ENCODE measurements at regions not wholly inside any gene's neighbourhood (a gene's known extent, or its start where the extent isn't known, plus 50 kb on each side); places are given as distances from the start of the nearest gene placed in this dataset.

GRCh38 chr10:64365663-64366062 lies 844.5 kb downstream of the REEP3 start:
- H3K4me3 ChIP-seq (ENCODE audit: low read length in 2 of 2): no peak overlapping the region
- WGBS, 2 donors (ENCODE audit: extremely low coverage in 2 of 2, insufficient read length in 2 of 2, insufficient replicate concordance in 1 of 2): no CpG with 5 or more reads among the region's 3 CpGs

GRCh38 chr10:64368298-64368697 lies 847.1 kb downstream of the REEP3 start:
- Histone ChIP-seq H2BK12ac (ENCODE audit: low read length) (no peak overlapping the region), H3K4ac (ENCODE audit: low read length) (no peak overlapping the region), H2BK120ac (ENCODE audit: low read depth, low read length) (no peak overlapping the region), H3K36me3 (replicated peaks in 1 of 2; ENCODE audit: control insufficient read depth in 2 of 2, insufficient read depth in 2 of 2, low read length in 2 of 2) (no peaks in the 10 kb centered on the region), H2AFZ (ENCODE audit: low read length) (no peak overlapping the region), H2BK15ac (ENCODE audit: low read length) (no peak overlapping the region), H3K79me1 (ENCODE audit: low read depth, low read length) (no peaks in the 10 kb centered on the region), H3K4me1 (ENCODE audit: control insufficient read depth in 2 of 2, insufficient read depth in 1 of 2, low read depth in 1 of 2, low read length in 2 of 2) (peaks cover 2 to 7% of the 10 kb centered on the region in 2 donors), H3K27ac (replicated peaks; ENCODE audit: low read length) (no peak overlapping the region), H4K91ac (ENCODE audit: low read depth, low read length, poor library complexity) (no peak overlapping the region), H3K4me3 (ENCODE audit: low read length in 2 of 2) (no peak overlapping the region), H2BK5ac (ENCODE audit: low read length) (no peak overlapping the region), H3K18ac (ENCODE audit: low read length) (no peak overlapping the region), H3K23ac (ENCODE audit: low read depth, low read length, poor library complexity) (no peak overlapping the region), H3K14ac (ENCODE audit: low read length) (no peak overlapping the region), H3K9ac (ENCODE audit: low read depth, low read length, poor library complexity) (no peak overlapping the region), H4K8ac (ENCODE audit: low read depth, low read length) (no peak overlapping the region), H3K4me2 (ENCODE audit: insufficient read depth, low read length, poor library complexity, severe bottlenecking) (no peak overlapping the region), H3K9me3 (replicated peaks in 1 of 2; ENCODE audit: control insufficient read depth in 2 of 2, insufficient read depth in 1 of 2, low read depth in 1 of 2, low read length in 2 of 2) (no peaks in the 10 kb centered on the region), H3K27me3 (ENCODE audit: control insufficient read depth in 3 of 3, insufficient read depth in 3 of 3, low read depth in 1 of 3, low read length in 3 of 3) (no peaks in the 10 kb centered on the region), H2AK5ac (ENCODE audit: low read depth, low read length) (no peak overlapping the region)
- WGBS, 2 donors (ENCODE audit: extremely low coverage in 2 of 2, insufficient read length in 2 of 2, insufficient replicate concordance in 1 of 2): no CpG with 5 or more reads among the region's 3 CpGs
- no peak for DNase-seq (ENCODE audit: low spot score)

More at GRCh38 chr10:64365663-64366062, 844.5 kb downstream of the REEP3 start:
- Histone ChIP-seq H2AFZ (ENCODE audit: low read length) (peak overlapping the region; percentile 62), H3K4me2 (ENCODE audit: insufficient read depth, low read length, poor library complexity, severe bottlenecking) (no peak overlapping the region), H2BK15ac (ENCODE audit: low read length) (no peak overlapping the region), H2BK120ac (ENCODE audit: low read depth, low read length) (no peak overlapping the region), H3K36me3 (replicated peaks in 1 of 2; ENCODE audit: control insufficient read depth in 2 of 2, insufficient read depth in 2 of 2, low read length in 2 of 2) (no peaks in the 10 kb centered on the region), H3K27me3 (ENCODE audit: control insufficient read depth in 3 of 3, insufficient read depth in 3 of 3, low read depth in 1 of 3, low read length in 3 of 3) (no peaks in the 10 kb centered on the region), H3K9ac (ENCODE audit: low read depth, low read length, poor library complexity) (no peak overlapping the region), H3K18ac (ENCODE audit: low read length) (no peak overlapping the region), H3K4me1 (ENCODE audit: control insufficient read depth in 2 of 2, insufficient read depth in 1 of 2, low read depth in 1 of 2, low read length in 2 of 2) (peaks cover 4 to 7% of the 10 kb centered on the region in 2 donors), H4K8ac (ENCODE audit: low read depth, low read length) (no peak overlapping the region), H3K27ac (replicated peaks; ENCODE audit: low read length) (peak overlapping the region; percentile 86), H2AK5ac (ENCODE audit: low read depth, low read length) (no peak overlapping the region), H3K4ac (ENCODE audit: low read length) (no peak overlapping the region), H3K9me3 (replicated peaks in 1 of 2; ENCODE audit: control insufficient read depth in 2 of 2, insufficient read depth in 1 of 2, low read depth in 1 of 2, low read length in 2 of 2) (no peaks in the 10 kb centered on the region), H4K91ac (ENCODE audit: low read depth, low read length, poor library complexity) (no peak overlapping the region), H3K23ac (ENCODE audit: low read depth, low read length, poor library complexity) (no peak overlapping the region), H2BK5ac (ENCODE audit: low read length) (no peak overlapping the region), H3K14ac (ENCODE audit: low read length) (no peak overlapping the region), H3K79me1 (ENCODE audit: low read depth, low read length) (no peaks in the 10 kb centered on the region), H2BK12ac (ENCODE audit: low read length) (no peak overlapping the region)
- DNase-seq (ENCODE audit: low spot score): peak; percentile 51

DNA sequence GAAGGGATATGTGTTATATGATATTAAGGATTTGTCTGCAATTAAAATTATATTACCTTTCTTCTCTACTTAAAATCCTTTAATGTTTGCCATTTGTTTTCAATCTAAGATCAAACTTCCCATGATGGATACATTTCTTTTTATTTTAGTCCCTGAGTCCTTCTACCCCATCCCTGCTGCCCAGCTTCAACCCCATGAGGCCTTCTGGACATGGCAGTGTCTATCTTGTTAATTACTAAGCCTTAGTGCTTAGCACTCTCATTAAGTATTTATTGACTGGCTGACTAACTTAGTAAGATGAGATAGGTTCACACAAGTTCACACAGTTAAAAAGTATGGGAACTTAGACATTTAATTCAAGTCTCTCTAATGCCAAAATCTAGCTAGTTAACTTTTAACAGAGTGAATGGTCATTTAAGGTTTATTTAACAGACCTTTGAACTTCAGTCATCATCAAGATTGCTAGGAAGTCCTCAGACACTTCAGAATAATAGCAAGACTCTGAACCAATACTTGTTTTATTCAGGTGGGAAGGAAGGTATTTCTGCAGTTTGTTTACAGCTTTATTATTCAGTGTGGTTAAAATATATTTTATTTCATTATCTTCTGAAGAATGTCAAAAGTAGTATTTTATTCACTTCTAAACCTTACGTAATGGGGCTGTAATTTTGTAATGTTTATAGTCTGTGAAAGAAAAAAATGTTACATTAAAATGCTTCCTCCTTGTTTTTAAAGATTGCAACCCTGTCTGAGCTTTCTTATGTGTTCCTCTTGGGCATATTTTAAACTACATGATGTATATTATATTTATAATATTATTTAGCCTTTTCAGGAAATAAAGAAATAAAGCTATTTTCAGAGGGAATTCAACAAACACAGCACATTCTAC lies 848.9 kb downstream of the REEP3 start:
- H3K27ac ChIP-seq (replicated peaks; ENCODE audit: low read length): no peak overlapping the region
- H3K9me3 ChIP-seq (replicated peaks in 1 of 2; ENCODE audit: control insufficient read depth in 2 of 2, insufficient read depth in 1 of 2, low read depth in 1 of 2, low read length in 2 of 2): no peaks in the 10 kb centered on the region
- H2BK120ac ChIP-seq (ENCODE audit: low read depth, low read length): no peak overlapping the region
- no CpG with 5 or more reads among the region's 1 CpG for WGBS, 2 donors (ENCODE audit: extremely low coverage in 2 of 2, insufficient read length in 2 of 2, insufficient replicate concordance in 1 of 2)
- no peaks in the 10 kb centered on the region for H3K27me3 ChIP-seq (ENCODE audit: control insufficient read depth in 3 of 3, insufficient read depth in 3 of 3, low read depth in 1 of 3, low read length in 3 of 3)
- H4K8ac ChIP-seq (ENCODE audit: low read depth, low read length): no peak overlapping the region
- no peak overlapping the region for H3K23ac ChIP-seq (ENCODE audit: low read depth, low read length, poor library complexity)
- H2BK5ac ChIP-seq (ENCODE audit: low read length): no peak overlapping the region
- no peak for DNase-seq (ENCODE audit: low spot score)
- no peak overlapping the region for H3K4me3 ChIP-seq (ENCODE audit: low read length in 2 of 2)
- H2AFZ ChIP-seq (ENCODE audit: low read length): no peak overlapping the region
- H2BK15ac ChIP-seq (ENCODE audit: low read length): no peak overlapping the region
- no peak overlapping the region for H4K91ac ChIP-seq (ENCODE audit: low read depth, low read length, poor library complexity)
- no peaks in the 10 kb centered on the region for H3K79me1 ChIP-seq (ENCODE audit: low read depth, low read length)
- H3K9ac ChIP-seq (ENCODE audit: low read depth, low read length, poor library complexity): no peak overlapping the region
- H3K4ac ChIP-seq (ENCODE audit: low read length): no peak overlapping the region
- no peak overlapping the region for H2AK5ac ChIP-seq (ENCODE audit: low read depth, low read length)
- H3K36me3 ChIP-seq (replicated peaks in 1 of 2; ENCODE audit: control insufficient read depth in 2 of 2, insufficient read depth in 2 of 2, low read length in 2 of 2): no peaks in the 10 kb centered on the region
- H3K14ac ChIP-seq (ENCODE audit: low read length): no peak overlapping the region
- H3K4me1 ChIP-seq (ENCODE audit: control insufficient read depth in 2 of 2, insufficient read depth in 1 of 2, low read depth in 1 of 2, low read length in 2 of 2): peaks cover 0 to 7% of the 10 kb centered on the region in 2 donors
- no peak overlapping the region for H2BK12ac ChIP-seq (ENCODE audit: low read length)
- H3K18ac ChIP-seq (ENCODE audit: low read length): no peak overlapping the region
- H3K4me2 ChIP-seq (ENCODE audit: insufficient read depth, low read length, poor library complexity, severe bottlenecking): no peak overlapping the region

DNA sequence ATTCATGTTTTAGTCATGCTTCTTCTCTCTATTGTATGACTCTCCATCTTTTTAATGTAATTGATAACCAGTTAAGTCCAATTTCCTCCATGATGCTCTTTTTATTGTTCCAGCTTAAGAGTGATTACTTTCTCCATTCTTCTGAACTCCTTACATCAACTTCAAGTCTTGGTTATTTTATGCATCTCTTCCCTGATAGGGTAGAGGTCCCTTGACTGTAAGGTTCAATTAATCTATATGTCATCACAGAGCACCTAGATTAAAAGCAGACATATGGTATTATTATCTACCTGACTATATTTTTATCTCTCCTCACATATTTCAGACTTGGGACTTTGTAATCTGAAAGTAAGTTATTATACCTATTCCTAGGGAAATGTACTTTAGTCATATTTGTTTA lies 853.1 kb downstream of the REEP3 start:
- Histone ChIP-seq H4K8ac (ENCODE audit: low read depth, low read length) (no peak overlapping the region), H3K9ac (ENCODE audit: low read depth, low read length, poor library complexity) (no peak overlapping the region), H2AFZ (ENCODE audit: low read length) (no peak overlapping the region), H3K9me3 (replicated peaks in 1 of 2; ENCODE audit: control insufficient read depth in 2 of 2, insufficient read depth in 1 of 2, low read depth in 1 of 2, low read length in 2 of 2) (no peaks in the 10 kb centered on the region), H3K79me1 (ENCODE audit: low read depth, low read length) (no peaks in the 10 kb centered on the region), H3K4me2 (ENCODE audit: insufficient read depth, low read length, poor library complexity, severe bottlenecking) (no peak overlapping the region), H3K27me3 (ENCODE audit: control insufficient read depth in 3 of 3, insufficient read depth in 3 of 3, low read depth in 1 of 3, low read length in 3 of 3) (no peaks in the 10 kb centered on the region), H3K18ac (ENCODE audit: low read length) (no peak overlapping the region), H3K36me3 (replicated peaks in 1 of 2; ENCODE audit: control insufficient read depth in 2 of 2, insufficient read depth in 2 of 2, low read length in 2 of 2) (no peaks in the 10 kb centered on the region), H3K4ac (ENCODE audit: low read length) (no peak overlapping the region), H4K91ac (ENCODE audit: low read depth, low read length, poor library complexity) (no peak overlapping the region), H3K23ac (ENCODE audit: low read depth, low read length, poor library complexity) (no peak overlapping the region), H2BK15ac (ENCODE audit: low read length) (no peak overlapping the region), H2BK120ac (ENCODE audit: low read depth, low read length) (no peak overlapping the region), H2AK5ac (ENCODE audit: low read depth, low read length) (no peak overlapping the region), H3K27ac (replicated peaks; ENCODE audit: low read length) (no peak overlapping the region), H2BK5ac (ENCODE audit: low read length) (no peak overlapping the region), H2BK12ac (ENCODE audit: low read length) (no peak overlapping the region), H3K4me3 (ENCODE audit: low read length in 2 of 2) (no peak overlapping the region), H3K4me1 (ENCODE audit: control insufficient read depth in 2 of 2, insufficient read depth in 1 of 2, low read depth in 1 of 2, low read length in 2 of 2) (no peaks in the 10 kb centered on the region), H3K14ac (ENCODE audit: low read length) (no peak overlapping the region)
- DNase-seq (ENCODE audit: low spot score): no peak

Data from neuronal stem cell (in vitro differentiated cells).